HG02588 (cell line): ENCODE measurements at regions not wholly inside any gene's neighbourhood (a gene's known extent, or its start where the extent isn't known, plus 50 kb on each side); places are given as distances from the start of the nearest gene placed in this dataset.
"Not testable (repeated sequence)": the region's sequence is repeated elsewhere in the genome, so short reads cannot be mapped to it uniquely, and the experiment has no call there.

ENCODE experiments used
- ATAC-seq: cut with Tn5 transposase; IDR thresholded peaks from one replicate; pipeline ENCODE4 v1.9.1; 2021; ENCODE audit warnings: mild to moderate bottlenecking, moderate library complexity; ENCODE audit not compliant: unreplicated experiment

DNA sequence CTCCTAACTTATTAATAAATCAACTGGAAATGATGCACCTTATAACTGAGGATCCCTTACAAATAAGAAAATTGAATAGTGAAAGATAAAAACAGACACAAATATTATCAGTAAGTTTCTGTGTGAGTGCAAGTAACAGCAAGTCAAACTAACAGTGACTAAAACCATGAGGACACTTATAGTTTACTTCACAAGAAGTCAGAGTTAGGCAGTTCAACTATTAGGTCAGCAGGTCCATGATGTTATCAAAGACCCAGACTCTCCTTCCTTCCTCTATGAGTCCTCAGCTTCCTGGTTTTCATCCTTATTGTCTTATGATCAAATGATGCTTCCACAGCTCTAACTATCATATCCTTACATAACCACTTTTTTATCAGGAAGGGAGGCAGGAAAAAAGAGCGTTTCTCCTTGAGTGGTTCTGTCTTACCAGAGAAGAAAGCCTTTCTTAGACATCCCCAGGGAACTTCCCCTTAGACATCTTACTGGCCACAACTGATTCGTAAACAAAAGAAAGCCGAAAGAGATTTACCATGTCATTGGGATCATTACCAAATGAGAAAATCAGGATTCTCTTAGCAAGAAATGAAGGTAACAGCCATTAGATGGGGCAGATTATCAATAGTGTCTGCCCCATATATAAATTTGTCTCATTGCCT, 114.3 kb upstream of the LRFN2 start:
- ATAC-seq, result no peak

DNA sequence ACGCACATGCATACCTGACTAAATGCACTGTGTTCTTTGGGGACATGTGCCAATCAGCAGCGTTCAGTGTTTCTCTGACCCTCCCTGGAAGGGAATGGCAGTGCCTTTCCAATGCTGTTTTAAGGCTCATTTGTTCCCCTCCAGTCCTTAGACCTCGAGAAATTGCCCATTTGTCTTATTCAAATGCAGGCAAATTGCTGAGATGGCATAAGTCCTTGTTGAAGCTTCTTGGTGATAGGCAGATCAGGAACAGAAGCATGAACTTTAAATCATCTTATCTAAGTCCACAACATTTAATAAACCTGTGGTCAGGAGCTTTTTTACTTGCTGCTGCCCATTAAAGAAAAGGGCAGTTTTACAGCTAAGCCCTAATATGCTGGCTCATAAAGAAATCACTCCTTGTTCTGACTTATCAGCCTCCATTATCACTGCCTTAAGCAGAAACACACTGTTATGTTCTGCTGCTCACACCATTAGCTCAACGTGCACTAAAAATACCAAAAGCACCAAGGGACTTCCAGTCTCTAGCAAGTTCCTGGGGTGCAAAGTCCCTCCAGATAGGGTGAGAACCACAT, 112.9 kb upstream of the LRFN2 start:
- ATAC-seq, result no peak

DNA sequence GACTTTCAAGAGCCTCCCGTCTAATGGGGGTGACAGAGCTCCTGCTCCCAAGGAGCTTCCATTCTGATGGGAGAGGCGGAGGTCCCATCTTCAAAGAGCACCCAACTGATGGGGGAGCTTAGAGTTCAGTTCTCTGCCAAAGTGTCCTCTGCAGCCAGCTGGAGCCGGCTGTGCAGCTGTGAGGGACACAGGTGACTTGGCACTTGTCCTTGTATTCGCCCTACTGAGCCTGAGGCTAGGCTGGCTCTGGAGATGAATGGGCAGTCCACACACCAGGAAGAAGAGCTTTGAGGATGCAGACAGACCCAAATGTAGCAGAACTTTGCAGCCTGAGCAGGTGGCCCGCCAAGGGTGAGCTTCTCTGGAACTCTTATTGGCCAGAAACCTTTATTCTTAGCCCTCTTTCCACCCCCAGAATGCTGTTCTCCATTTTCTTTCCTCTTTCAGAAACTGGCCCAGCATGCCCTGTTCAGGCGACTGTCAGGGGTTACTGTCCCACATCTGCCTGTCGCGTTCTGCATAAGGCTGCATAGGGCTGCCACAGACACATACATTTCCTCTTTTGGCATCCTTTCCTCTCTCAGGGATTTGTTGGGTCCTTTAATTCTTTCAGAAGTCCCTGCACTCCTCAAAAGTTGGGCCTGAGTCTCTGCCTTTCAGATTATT, 108.7 kb upstream of the LRFN2 start:
- no peak for ATAC-seq

DNA sequence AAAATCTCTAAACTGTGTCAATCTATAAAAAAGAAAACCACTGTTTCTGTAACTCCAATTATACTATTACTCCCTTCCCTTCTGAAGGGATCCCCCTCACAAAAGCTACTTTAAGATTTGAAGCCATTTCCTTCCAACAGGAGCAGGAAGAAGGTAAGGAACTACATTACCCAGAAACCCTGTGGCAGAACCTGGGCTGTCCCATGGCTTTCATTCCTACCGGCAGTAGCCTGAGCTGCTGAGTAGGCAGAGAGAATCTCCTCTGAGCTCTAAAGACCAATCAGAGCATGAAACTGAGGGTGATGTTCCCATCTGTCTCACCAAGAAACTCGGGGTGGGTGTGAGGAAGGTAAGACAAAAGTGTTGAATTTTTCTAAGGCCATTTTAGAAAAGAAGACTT, 108.0 kb upstream of the LRFN2 start:
- no peak for ATAC-seq

DNA sequence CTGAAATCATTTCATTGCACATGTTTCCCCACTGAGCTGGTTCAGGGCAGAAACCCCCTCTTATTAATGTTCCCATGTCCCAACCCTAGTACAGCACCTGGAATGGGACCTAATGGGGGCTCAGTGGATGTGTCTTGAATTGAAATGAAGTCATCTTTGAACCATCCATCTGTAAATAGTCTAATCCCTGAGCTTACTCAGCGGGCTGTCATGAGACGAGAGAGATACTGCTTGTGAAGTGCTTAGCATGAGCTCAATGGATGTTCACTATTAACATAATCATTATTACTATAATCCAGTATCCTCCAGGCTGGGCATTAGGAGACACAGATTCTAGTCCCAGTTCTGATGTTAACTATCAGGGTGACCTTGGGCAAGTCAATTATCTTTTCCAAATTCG, 106.6 kb upstream of the LRFN2 start:
- ATAC-seq, result no peak

DNA sequence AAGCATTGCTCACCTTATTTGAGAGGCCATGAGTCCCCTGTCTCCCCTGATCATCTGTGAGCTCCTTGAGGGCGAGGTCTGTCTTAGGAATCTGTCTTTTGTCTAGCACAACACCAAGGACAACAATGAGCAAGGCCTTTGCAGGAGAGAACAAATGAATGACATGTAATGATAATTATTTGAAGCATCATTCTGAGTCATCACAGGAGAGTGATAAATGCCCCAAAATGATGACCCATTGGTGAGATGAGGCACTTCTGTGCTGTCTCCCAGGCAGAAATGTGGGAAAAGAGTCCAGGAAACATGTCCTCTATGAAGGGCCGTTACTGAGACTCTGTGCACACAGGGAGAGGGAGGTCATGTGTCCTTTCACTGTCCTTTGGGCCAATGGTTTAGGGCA, 105.2 kb upstream of the LRFN2 start:
- no peak for ATAC-seq

DNA sequence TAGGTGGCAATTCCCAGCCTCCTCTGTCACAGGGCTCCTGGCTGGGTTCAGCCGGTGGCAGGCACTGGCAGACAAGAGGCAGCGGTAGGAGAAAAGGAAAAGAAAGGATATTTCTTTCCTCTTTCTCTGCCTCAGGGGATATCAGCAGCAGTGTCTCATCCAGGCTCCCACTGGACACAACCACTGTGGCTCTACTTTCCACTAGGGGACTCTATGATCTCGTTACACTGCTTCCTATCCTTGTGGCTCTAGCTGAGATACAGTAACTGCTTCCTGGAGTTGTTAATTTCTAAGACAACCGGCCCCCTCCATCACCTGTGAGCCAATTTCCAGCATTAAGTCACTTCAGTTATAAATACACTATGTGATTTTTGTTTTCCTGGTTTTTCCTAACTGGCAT, 102.0 kb upstream of the LRFN2 start:
- ATAC-seq, result no peak

DNA sequence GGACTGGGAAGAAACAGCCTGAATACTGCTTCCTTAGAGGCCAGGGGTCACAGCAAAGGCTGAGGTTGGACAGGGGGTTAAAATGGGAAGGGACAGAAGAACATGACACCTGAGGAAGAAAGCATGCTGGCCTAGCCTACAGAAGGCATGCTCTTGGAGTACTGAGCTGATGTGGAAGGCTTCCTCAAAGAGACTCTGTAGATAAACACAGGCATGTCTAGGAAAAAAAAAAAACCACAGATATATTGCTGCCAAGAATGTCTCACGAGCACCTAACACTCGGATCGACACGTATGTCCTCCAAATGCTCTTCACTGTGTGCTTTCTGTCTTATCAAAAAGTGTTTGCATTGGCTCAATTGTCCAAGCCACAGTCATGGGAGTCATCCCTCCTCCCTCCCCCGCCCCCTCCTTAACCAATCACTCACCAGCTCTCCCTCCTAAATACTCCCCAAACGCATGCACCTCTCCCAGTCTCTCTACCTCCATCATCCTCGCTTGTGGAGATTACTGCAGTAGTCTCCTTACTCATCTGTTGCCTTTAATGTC, 101.1 kb upstream of the LRFN2 start:
- ATAC-seq, result no peak

DNA sequence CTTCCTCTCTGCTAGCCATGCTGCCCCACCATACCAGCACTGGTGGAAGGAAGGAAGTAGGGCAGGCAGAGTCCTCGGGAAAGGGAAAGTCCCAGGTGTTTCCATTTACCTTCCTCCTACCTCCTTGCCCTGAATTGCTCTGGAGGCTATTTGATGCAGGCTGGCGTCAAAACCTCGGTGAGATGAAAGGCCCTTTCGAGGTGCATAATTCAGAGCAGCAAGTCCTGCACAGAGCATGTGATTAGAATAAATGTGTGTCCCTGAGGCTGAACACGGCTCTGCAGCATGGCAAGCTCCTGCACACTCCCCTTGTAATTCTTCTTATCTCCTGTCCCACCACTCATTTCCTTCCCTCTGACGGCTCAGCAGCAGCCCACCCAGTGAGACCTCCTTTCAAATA, 98.7 kb upstream of the LRFN2 start:
- no peak for ATAC-seq

DNA sequence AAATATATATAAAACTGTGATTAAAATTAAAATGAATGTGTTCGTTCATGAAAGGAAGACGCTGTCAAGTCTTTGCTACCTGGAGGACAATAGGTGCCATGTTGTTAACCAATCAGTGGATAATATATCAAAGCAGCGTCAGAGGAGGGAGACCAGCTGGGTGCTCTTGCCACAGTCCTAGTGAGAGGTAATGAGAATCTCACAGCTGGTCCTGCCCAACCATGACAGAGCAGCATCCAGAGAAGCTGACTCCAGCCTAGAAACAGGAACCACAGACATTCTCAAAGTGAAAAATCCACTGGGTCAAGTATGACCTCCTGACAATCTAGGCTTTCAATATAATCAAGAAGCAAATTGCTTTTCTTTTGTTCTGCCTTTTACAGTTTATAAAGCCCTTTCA, 94.5 kb upstream of the LRFN2 start:
- ATAC-seq, result no peak

DNA sequence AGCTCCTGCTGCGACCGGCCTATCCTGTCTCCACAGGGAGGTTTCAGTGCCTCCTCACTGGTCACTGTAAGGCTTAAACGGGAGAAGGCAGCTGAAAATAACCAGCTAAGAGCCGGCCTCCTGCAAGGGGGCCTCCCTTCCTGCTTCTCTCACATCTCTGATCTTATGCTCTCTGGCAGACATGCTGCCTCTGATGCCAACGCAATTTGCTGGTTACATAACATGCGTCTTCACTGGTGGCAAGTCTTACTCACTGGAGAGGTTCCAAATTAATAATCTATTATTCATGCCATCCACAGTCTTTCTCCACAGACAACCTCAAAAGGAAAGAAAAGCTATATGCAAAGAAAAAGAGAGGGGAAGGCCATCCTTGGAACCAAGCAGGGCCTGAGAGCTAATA, 91.8 kb upstream of the LRFN2 start:
- ATAC-seq, result no peak

DNA sequence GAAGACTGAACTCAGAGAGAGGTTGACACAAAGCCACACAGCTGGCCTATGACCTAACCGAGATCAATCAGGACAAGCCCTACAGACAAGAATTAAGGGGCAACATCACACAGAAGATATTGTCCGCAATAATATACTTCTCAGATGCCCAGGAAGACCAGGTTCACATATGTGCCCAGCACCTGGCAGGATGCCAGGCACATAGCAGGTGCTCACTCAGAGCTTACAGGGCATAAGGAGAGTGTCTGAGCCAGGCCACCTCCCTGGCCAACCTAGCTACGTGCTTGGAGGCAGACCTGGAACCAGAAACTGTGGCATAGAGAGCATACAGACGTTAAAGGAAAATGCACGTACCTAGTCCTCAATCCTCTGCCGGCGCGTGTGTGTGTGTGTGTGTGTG, 87.0 kb upstream of the LRFN2 start:
- ATAC-seq, result no peak

DNA sequence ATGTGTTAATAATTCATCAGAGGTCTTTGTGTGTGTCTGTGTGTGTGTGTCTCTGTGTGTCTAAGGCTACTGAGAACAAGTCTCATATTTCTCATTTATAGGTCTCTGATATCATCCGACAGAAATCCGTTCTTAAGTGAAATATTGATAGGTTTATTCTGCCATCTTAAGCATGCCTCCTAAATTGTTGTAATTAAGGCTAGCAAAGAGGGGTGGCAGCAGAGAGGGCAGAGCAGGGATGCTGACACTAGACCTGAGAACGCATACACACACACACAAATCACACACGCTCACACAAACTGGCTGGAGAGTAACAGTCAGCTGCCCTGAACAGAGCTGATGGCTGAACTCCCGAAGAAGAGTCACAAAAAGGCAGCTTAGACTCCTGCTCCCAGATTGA, 84.9 kb upstream of the LRFN2 start:
- ATAC-seq, result no peak

DNA sequence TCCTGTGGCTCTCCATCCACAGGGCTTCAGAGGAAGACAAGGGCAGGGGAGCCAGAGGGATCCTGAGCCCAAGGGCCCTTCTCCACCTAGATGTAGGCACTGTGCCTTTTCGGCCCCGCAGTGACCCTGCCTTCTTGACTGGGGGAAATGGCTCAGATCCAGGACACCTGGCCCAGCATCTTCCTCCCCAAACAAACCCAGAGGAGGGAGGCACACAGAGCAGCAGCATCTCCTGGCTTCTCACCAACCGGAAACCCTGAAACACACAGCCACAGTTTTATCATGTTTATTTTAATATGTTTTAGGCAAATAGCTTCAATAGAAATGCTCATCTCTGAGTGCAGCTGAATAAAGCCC, 84.5 kb upstream of the LRFN2 start:
- ATAC-seq, result no peak

DNA sequence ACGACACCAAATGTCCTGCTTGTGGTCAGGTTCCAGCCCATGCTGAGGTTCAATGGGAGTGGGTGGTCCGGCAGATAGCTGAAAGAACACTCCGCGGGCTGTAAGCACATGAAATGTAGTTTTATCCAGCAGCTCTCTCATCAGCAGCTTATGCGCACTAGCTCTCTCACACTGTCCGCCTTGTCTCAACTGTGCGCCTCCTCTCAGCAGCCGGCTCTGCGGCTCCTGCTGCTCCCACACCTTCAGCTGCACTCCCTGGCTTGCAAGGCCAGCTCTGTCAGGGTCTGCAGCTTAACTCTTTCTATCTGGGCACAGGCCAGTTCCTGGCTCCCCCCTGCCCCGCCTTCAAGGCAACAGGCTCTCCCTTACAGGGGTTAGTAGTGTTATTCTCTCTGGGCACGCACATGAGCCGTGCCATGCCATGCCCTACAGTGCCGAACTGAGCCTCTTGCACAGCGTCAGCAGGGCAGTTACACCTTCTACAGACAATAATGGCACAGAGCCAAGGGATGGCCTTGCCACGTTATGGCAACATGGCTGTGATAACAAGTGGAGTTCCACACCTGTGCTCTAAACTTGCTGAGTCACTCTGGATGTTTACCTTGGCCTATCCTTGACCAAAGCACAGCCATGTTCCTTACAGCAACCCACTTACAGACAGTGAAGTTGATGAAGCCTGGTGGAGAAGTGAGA, 84.0 kb upstream of the LRFN2 start:
- ATAC-seq, result no peak

DNA sequence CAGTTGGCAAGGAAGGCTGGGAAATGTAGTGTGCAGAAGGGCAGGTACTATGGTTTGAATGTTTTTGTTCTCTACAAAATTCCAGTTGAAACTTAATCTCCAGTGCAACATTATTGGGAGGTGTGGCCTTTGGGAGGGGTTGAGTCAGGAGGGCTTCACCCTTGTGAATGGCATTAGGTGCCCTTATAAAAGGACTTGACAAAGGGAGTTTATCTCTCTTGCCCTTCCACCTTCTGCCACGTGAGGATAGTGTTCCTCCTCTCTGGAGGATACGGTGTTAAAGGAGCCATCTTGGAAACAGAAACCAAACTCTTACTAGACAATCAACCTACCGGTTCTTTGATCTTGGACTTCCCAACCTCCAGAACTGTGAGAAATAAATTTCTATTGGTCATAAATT, 82.2 kb upstream of the LRFN2 start:
- no peak for ATAC-seq

DNA sequence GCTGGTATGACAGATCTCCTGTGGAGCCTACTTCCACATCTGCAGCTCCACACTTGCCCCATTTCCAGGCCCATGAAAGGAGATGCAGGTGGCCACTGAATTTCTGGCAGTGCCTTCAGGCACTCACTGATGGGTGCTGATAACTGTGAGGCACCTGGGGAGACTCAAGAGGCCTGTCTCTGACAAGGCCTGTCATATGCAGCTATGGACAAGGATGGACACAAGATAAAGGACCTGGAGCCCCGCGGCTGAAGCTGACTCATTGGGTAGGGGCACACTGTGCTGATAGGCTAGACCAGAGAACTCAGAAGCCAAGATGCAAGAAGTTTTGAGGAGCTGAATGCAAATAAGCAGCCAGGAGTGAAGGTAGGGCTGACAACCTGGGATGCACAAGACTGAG, 81.0 kb upstream of the LRFN2 start:
- ATAC-seq, result no peak

DNA sequence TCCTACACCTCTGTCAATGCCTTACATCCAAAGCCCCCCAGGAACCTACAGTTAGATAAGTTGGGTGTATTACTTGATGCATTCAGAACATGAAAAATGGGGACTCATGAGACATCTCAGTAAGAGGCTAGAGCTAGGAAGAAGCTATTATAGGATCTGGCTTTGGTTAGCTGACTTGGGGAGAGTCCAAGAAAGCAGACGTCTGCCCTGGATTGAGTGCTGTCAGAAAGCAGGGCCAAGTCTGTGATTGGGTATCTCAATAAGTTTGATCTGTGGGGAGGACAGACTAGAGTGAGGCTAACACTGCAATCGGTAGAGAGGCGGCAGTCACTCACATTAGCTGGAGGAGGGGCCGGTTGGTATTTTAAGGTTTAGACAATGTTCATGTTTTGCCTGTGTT, 79.4 kb upstream of the LRFN2 start:
- no peak for ATAC-seq

DNA sequence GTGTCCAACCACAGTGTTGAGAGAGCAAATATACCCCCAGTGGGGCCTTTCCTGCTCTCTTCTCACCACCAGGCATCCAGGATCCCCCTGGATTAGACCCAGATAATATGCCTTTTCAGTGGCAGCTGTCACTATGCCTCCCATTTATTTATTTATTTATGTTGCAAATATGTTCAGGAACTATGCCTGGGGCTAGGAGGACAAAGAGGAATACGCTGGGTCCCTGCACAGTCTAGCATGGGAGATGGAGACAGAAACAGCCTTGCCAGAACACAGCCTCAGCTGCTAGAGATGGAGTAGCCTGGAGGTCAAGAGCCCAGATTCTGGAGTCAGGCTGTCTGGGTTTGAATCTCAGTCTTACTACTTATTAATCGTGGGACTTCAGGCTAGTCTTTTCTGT, 74.6 kb upstream of the LRFN2 start:
- ATAC-seq, result no peak

DNA sequence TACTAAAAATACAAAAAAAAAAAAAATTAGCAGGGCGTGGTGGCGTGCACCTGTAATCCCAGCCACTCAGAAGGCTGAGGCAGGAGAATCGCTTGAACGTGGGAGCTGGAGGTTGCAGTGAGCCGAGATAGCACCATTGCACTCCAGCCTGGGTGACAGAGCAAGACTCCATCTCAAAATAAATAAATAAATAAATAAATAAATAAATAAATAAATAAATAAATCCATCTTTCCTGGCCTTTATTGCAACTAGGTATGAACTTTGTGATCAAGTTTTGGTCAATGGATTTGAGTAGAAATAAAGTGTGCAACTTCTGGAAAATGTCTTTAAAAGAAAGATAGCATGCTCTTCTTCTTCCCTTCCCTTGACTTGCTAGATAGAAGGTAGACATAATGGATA, 69.6 kb upstream of the LRFN2 start:
- ATAC-seq, result not testable (repeated sequence)

DNA sequence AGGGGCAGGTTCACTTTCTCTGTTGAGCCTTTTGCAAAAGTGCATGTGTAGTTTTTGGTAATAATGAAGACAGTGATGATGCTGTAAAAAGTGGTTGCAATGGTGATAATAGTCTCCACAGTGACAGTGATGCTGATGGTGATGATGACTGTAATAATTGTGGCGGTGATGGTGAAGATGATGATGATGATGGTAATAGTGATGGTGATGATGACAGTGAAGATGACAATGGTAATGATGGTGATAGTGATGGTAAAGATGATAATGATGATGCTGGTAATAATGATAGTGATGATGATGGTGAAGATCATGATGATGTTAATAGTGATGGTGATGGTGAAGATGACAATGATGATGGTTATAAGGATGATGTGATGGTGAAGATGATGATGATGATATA, 67.7 kb upstream of the LRFN2 start:
- ATAC-seq, result no peak

DNA sequence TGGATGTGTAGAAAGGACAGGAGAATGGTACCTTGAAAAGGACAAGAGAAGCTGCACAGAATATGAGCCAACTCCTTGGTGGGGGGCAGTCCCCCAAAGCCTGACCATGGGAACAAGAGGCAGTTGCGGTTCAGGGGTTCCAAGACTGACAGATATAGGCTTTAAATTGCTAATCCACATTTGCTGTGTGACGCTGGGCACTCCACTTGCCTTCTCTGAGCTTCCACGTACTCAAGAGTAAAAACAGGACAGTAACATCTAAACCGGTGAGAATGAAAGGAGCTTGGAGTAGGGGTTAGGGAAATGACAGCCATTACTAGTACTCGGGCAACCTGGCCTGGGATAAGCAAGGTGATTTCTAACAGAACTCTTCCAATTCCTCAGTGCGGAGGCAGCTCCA, 57.9 kb upstream of the LRFN2 start:
- ATAC-seq, result no peak
